ENCODE measurements at regions not wholly inside any gene's neighbourhood (a gene's known extent, or its start where the extent isn't known, plus 50 kb on each side); places are given as distances from the start of the nearest gene placed in this dataset.

DNA sequence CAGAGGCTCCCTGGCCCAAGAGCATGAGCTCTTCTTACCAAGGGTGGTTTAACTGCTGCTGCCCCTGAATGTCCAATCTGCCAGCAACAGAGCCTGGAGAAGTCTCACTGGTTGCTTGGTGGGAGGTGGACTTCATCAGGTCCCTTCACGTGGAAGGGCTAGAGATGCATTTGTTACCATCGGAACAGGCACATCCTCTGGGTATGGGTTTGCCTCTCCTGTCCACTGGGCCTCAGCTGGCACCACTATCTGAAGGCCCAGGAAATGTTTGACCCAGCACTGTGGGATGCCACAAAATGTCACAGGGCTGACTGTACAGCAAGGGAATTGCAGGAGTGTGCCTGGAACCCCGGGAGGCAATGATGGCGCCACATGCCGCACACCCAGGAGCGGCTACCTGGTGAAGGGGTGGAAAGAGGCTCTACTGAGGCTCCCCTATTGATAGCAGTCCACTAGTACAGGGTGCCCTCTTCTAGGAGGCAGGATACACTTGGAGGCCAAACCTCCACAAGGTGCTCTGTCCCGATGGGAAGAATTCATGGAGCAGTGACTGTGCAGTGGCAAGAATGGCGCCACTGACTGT is 603.1 kb upstream of the MGMT start:
- Histone ChIP-seq H3K9me3 (ENCODE audit: control insufficient read depth, low read length) (no peaks in the 10 kb centered on the region), H3K27ac (no peak overlapping the region), H3K4me2 (ENCODE audit: low read length) (no peak overlapping the region), H3K36me3 (ENCODE audit: control insufficient read depth, insufficient read depth, low read length) (no peaks in the 10 kb centered on the region), H3K79me2 (no peaks in the 10 kb centered on the region), H2AFZ (no peak overlapping the region), H3K4me1 (no peaks in the 10 kb centered on the region), H3K4me3 (ENCODE audit: low read depth, low read length) (no peak overlapping the region), H3K9ac (no peak overlapping the region), H3K27me3 (ENCODE audit: control insufficient read depth, insufficient read depth, low read length) (no peaks in the 10 kb centered on the region)
- TF ChIP-seq, protein P1, sequence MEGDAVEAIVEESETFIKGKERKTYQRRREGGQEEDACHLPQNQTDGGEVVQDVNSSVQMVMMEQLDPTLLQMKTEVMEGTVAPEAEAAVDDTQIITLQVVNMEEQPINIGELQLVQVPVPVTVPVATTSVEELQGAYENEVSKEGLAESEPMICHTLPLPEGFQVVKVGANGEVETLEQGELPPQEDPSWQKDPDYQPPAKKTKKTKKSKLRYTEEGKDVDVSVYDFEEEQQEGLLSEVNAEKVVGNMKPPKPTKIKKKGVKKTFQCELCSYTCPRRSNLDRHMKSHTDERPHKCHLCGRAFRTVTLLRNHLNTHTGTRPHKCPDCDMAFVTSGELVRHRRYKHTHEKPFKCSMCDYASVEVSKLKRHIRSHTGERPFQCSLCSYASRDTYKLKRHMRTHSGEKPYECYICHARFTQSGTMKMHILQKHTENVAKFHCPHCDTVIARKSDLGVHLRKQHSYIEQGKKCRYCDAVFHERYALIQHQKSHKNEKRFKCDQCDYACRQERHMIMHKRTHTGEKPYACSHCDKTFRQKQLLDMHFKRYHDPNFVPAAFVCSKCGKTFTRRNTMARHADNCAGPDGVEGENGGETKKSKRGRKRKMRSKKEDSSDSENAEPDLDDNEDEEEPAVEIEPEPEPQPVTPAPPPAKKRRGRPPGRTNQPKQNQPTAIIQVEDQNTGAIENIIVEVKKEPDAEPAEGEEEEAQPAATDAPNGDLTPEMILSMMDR (IDR thresholded peaks at IDR 0.05), result no peak

DNA sequence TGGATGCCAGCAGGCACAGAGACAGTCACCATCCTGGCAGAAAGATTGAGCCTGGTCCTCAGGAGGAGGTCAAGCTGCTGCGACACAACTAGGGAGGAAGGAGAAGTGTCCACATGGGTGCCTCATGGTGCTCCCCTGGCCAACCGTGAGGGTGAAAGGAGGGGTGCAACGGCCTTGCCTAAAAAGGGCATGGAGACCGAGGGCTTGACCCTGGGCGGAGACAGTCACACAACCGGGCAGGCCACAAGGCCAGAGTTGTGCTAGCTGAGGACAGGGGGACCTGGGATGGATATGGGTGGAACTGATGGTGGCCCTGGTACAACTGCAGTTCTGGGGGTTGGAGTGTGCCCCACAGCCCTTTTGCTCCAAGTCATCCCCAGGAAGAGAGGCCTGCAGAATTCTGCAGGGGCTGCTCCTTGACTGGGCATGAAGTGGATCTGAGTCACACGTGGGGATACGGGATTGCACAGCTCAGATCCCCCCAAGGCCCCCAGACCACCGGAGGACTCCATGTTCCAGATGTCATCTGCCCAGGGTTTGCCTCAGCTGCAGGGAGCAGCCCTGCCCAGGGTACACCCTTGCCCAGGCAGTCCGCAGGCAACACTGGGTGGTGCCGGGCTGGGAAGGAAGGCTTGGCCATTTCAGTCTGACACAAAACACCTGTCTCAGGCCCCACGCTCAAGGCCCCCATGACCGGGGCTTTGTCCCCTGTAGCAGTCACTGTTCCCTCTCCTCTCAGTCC is 602.3 kb upstream of the MGMT start:
- H3K79me2 ChIP-seq, result no peaks in the 10 kb centered on the region
- no peak overlapping the region for H2AFZ ChIP-seq
- H3K4me2 ChIP-seq (ENCODE audit: low read length), result no peak overlapping the region
- no peak overlapping the region for H3K9ac ChIP-seq
- H3K4me1 ChIP-seq, result no peaks in the 10 kb centered on the region
- no peak overlapping the region for H3K27ac ChIP-seq
- H3K4me3 ChIP-seq (ENCODE audit: low read depth, low read length), result no peak overlapping the region
- TF ChIP-seq, protein P1 (IDR thresholded peaks at IDR 0.05), result no peak
- H3K27me3 ChIP-seq (ENCODE audit: control insufficient read depth, insufficient read depth, low read length), result no peaks in the 10 kb centered on the region
- H3K36me3 ChIP-seq (ENCODE audit: control insufficient read depth, insufficient read depth, low read length), result no peaks in the 10 kb centered on the region
- no peaks in the 10 kb centered on the region for H3K9me3 ChIP-seq (ENCODE audit: control insufficient read depth, low read length)

DNA sequence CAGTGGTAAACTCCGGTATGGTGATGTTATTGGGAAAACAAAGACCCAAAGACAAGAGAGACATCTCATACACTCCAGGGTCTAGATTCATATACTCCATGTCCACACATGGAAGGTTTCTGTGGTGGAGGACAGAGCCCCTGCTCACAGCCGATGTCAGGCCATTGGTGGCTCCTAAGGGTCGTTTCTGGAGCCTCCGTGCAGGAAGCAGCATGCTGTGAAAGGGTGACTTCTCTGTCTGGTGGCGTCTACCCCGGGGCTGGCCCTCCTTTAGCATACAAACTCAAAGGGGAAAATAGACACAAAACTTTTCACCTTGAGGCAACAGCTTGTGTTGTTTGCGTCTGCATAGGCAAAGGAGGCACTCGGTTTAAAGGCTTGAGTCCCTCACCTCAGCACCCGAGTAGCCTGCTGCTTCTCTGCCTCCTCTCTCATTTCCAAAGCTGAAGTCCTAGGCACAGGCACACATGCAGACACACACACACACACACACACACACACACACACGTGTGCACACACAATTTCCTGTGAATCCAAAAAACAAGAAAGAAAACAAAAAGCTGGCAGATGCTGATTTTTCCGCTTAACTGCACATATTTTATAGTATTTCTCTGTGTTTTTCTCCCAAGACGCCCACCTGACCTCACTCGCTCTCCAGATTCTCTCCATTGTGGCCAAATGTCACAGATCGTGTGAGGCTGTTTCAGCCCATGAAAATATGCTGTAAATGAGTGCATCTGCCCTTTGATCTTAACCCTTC is 601.4 kb upstream of the MGMT start:
- Histone ChIP-seq H3K79me2 (no peaks in the 10 kb centered on the region), H2AFZ (no peak overlapping the region), H3K27me3 (ENCODE audit: control insufficient read depth, insufficient read depth, low read length) (no peaks in the 10 kb centered on the region), H3K9ac (no peak overlapping the region), H3K36me3 (ENCODE audit: control insufficient read depth, insufficient read depth, low read length) (no peaks in the 10 kb centered on the region), H3K27ac (no peak overlapping the region), H3K9me3 (ENCODE audit: control insufficient read depth, low read length) (no peaks in the 10 kb centered on the region), H3K4me1 (no peaks in the 10 kb centered on the region), H3K4me3 (ENCODE audit: low read depth, low read length) (no peak overlapping the region), H3K4me2 (ENCODE audit: low read length) (no peak overlapping the region)
- TF ChIP-seq, protein P1 (IDR thresholded peaks at IDR 0.05), result no peak

DNA sequence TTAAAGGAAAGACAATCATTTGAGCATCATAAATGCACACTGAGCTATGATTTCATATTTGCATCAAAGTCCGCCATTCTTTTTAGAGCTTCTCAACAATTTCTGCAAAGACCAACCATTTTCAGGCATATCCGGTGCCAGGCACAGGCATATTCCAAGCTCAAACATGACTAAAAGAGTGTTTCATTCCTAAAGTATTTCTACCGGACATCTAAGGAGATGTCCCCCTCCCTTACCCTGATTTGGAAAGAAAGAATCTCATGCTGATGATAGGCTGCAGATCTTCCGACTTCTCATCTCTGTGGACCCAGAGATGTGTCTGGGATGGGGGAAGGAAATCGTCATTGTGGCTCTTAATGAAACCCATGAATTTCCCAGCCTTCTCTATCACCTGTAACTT is 600.5 kb upstream of the MGMT start:
- Histone ChIP-seq H3K9ac (no peak overlapping the region), H3K27me3 (ENCODE audit: control insufficient read depth, insufficient read depth, low read length) (no peaks in the 10 kb centered on the region), H3K4me3 (ENCODE audit: low read depth, low read length) (no peak overlapping the region), H3K4me1 (no peaks in the 10 kb centered on the region), H3K27ac (no peak overlapping the region), H3K79me2 (no peaks in the 10 kb centered on the region), H3K4me2 (ENCODE audit: low read length) (no peak overlapping the region), H3K36me3 (ENCODE audit: control insufficient read depth, insufficient read depth, low read length) (no peaks in the 10 kb centered on the region), H3K9me3 (ENCODE audit: control insufficient read depth, low read length) (no peaks in the 10 kb centered on the region), H2AFZ (no peak overlapping the region)
- TF ChIP-seq, protein P1 (IDR thresholded peaks at IDR 0.05), result no peak

All from parathyroid adenoma (tissue), 2 donors.